Renal cortical epithelial cell (primary cell): ENCODE measurements at regions not wholly inside any gene's neighbourhood (a gene's known extent, or its start where the extent isn't known, plus 50 kb on each side); places are given as distances from the start of the nearest gene placed in this dataset.
"Not testable (repeated sequence)": the region's sequence is repeated elsewhere in the genome, so short reads cannot be mapped to it uniquely, and the experiment has no call there.

Source experiments
- DNase-seq: peaks from one replicate; pipeline ENCODE4 v3.0.0-alpha.2; 2011; ENCODE audit warnings: low read depth

- not testable (repeated sequence) for DNase-seq
Observed at GRCh38 chr18:104264-104663, 54.1 kb upstream of the USP14 start.

- not testable (repeated sequence) for DNase-seq
Observed at GRCh38 chr18:105161-106053, 53.0 kb upstream of the USP14 start.

GRCh38 chr18:106054-106851 is 52.1 kb upstream of the USP14 start:
- not testable (repeated sequence) for DNase-seq

- DNase-seq: not testable (repeated sequence)
Observed at GRCh38 chr18:106868-107384, 51.4 kb upstream of the USP14 start.

GRCh38 chr18:107464-107863 is 50.9 kb upstream of the USP14 start:
- DNase-seq: peak; percentile 51

- DNase-seq: not testable (repeated sequence)
Observed at GRCh38 chr18:107947-108664, 50.3 kb upstream of the USP14 start.
